MM.1S (cell line): ENCODE measurements at regions not wholly inside any gene's neighbourhood (a gene's known extent, or its start where the extent isn't known, plus 50 kb on each side); places are given as distances from the start of the nearest gene placed in this dataset.

Source experiments
- DNase-seq: peaks from one replicate; pipeline ENCODE4 v3.0.0-alpha.2; 2015
- H2AFZ ChIP-seq: fragments of 300-600 bp; sonication (generic); 2 replicates; pipeline ENCODE4 v1.6.0; 2016; ENCODE audit warnings: antibody characterized with exemption, low read length
- H3F3A ChIP-seq: fragments of 300-600 bp; sonication (generic); 2 replicates; pipeline ENCODE4 v1.6.1; 2016; ENCODE audit warnings: mild to moderate bottlenecking, antibody characterized with exemption, low read length, moderate library complexity, mixed read lengths; ENCODE audit not compliant: insufficient read depth
- H3K27ac ChIP-seq: fragments of 300-600 bp; sonication (generic); 2 replicates; pipeline ENCODE4 v1.5.1; 2016; ENCODE audit warnings: mild to moderate bottlenecking, low read length
- H3K27me3 ChIP-seq: fragments of 300-600 bp; sonication (generic); replicated peaks from 2 replicates; pipeline ENCODE4 v1.6.0; 2016; ENCODE audit warnings: low read length; ENCODE audit not compliant: insufficient read depth
- H3K36me3 ChIP-seq: fragments of 300-600 bp; sonication (generic); replicated peaks from 2 replicates; pipeline ENCODE4 v1.6.1; 2016; ENCODE audit warnings: mild to moderate bottlenecking, low read length, mixed read lengths; ENCODE audit not compliant: insufficient read depth
- H3K4me1 ChIP-seq: fragments of 300-600 bp; sonication (generic); 2 replicates; pipeline ENCODE4 v1.6.1; 2016; ENCODE audit warnings: low read length, mixed read lengths
- H3K4me2 ChIP-seq: fragments of 300-600 bp; sonication (generic); 2 replicates; pipeline ENCODE4 v1.6.0; 2016; ENCODE audit warnings: low read depth, low read length
- H3K4me3 ChIP-seq: fragments of 300-600 bp; sonication (generic); 2 replicates; pipeline ENCODE4 v1.5.1; 2016; ENCODE audit warnings: low read length, mixed read lengths
- H3K79me2 ChIP-seq: fragments of 300-600 bp; sonication (generic); 2 replicates; pipeline ENCODE4 v1.6.1; 2016; ENCODE audit warnings: mixed run types, low read length, mixed read lengths
- H3K9ac ChIP-seq: fragments of 300-600 bp; sonication (generic); 2 replicates; pipeline ENCODE4 v1.6.1; 2016; ENCODE audit warnings: low read length, mixed read lengths
- H3K9me2 ChIP-seq: fragments of 300-600 bp; sonication (generic); replicated peaks from 2 replicates; pipeline ENCODE4 v1.6.1; 2016; ENCODE audit warnings: mild to moderate bottlenecking, low read length, mixed read lengths; ENCODE audit not compliant: insufficient read depth
- H3K9me3 ChIP-seq: fragments of 300-600 bp; sonication (generic); replicated peaks from 2 replicates; pipeline ENCODE4 v1.6.1; 2016; ENCODE audit warnings: mild to moderate bottlenecking, low read length, mixed read lengths; ENCODE audit not compliant: insufficient read depth
- H4K20me1 ChIP-seq: fragments of 300-600 bp; sonication (generic); 2 replicates; pipeline ENCODE4 v1.6.1; 2016; ENCODE audit warnings: mild to moderate bottlenecking, low read length, moderate library complexity, mixed read lengths; ENCODE audit not compliant: insufficient read depth
- CTCF ChIP-seq: fragments of 300-600 bp; sonication (generic); IDR thresholded peaks from 2 replicates; pipeline ENCODE4 v1.5.1; 2016; ENCODE audit warnings: antibody characterized with exemption, low read length, mixed read lengths
- EZH2 ChIP-seq: fragments of 300-600 bp; sonication (generic); optimal IDR thresholded peaks from 2 replicates; pipeline ENCODE3; 2017; ENCODE audit warnings: low read depth, mild to moderate bottlenecking, antibody characterized with exemption, low read length, mixed read lengths
- EZH2phosphoT487 ChIP-seq: fragments of 300-600 bp; sonication (generic); IDR thresholded peaks from 2 replicates; pipeline ENCODE4 v1.6.1; 2018; ENCODE audit warnings: antibody characterized with exemption, low read length

GRCh38 chr6:104183816-104184435 is 675.8 kb downstream of the HACE1 start:
- DNase-seq: no peak
- TF ChIP-seq CTCF (no peak), EZH2 (no peak), EZH2phosphoT487 (no peak)
- Histone ChIP-seq H3K27me3 (no peaks in the 10 kb centered on the region), H3K4me1 (no peaks in the 10 kb centered on the region), H3K27ac (no peak overlapping the region), H3K9ac (no peak overlapping the region), H2AFZ (no peak overlapping the region), H3F3A (no peaks in the 10 kb centered on the region), H3K9me2 (no peaks in the 10 kb centered on the region), H3K4me2 (no peak overlapping the region), H3K36me3 (no peaks in the 10 kb centered on the region), H3K9me3 (no peaks in the 10 kb centered on the region), H4K20me1 (no peaks in the 10 kb centered on the region), H3K4me3 (no peak overlapping the region), H3K79me2 (no peaks in the 10 kb centered on the region)

GRCh38 chr6:104182811-104183210 is 676.9 kb downstream of the HACE1 start:
- Histone ChIP-seq H3K27me3 (no peaks in the 10 kb centered on the region), H3K9me3 (no peaks in the 10 kb centered on the region), H2AFZ (no peak overlapping the region), H3K27ac (no peak overlapping the region), H3K79me2 (no peaks in the 10 kb centered on the region), H3K36me3 (no peaks in the 10 kb centered on the region), H3K9ac (no peak overlapping the region), H4K20me1 (no peaks in the 10 kb centered on the region), H3K4me3 (no peak overlapping the region), H3F3A (no peaks in the 10 kb centered on the region), H3K4me2 (no peak overlapping the region), H3K9me2 (no peaks in the 10 kb centered on the region), H3K4me1 (no peaks in the 10 kb centered on the region)
- no peak for DNase-seq
- TF ChIP-seq EZH2 (no peak), EZH2phosphoT487 (no peak), CTCF (no peak)

GRCh38 chr6:104173668-104174067 is 686.1 kb downstream of the HACE1 start:
- Histone ChIP-seq H3K36me3 (no peaks in the 10 kb centered on the region), H2AFZ (no peak overlapping the region), H3K9me3 (no peaks in the 10 kb centered on the region), H3K9ac (no peak overlapping the region), H3K9me2 (no peaks in the 10 kb centered on the region), H3K4me3 (no peak overlapping the region), H4K20me1 (no peaks in the 10 kb centered on the region), H3F3A (no peaks in the 10 kb centered on the region), H3K27ac (no peak overlapping the region), H3K27me3 (no peaks in the 10 kb centered on the region), H3K4me2 (no peak overlapping the region), H3K79me2 (no peaks in the 10 kb centered on the region), H3K4me1 (no peaks in the 10 kb centered on the region)
- DNase-seq: no peak
- TF ChIP-seq EZH2 (no peak), CTCF (no peak), EZH2phosphoT487 (no peak)
